Lower leg skin (tissue), 4 donors: ENCODE measurements at regions not wholly inside any gene's neighbourhood (a gene's known extent, or its start where the extent isn't known, plus 50 kb on each side); places are given as distances from the start of the nearest gene placed in this dataset.
"Not testable (repeated sequence)": the region's sequence is repeated elsewhere in the genome, so short reads cannot be mapped to it uniquely, and the experiment has no call there.

Experiments
- DNase-seq, 2 donors: peaks; one replicate each; pipeline ENCODE4 v3.0.0-alpha.2; 2019; ENCODE audit warnings: low spot score in 2 of 2
- H3K4me3 ChIP-seq: fragments of 200-600 bp; sonication (generic); 2 replicates; pipeline ENCODE4 v1.5.1; 2017; ENCODE audit warnings: mild to moderate bottlenecking, low read depth; ENCODE audit not compliant: poor library complexity, severe bottlenecking
- POLR2A ChIP-seq, 2 donors: fragments of 450-650 bp; IDR thresholded peaks; one replicate each; pipeline ENCODE4 v1.6.1; 2016 to 2017; ENCODE audit warnings: antibody characterized with exemption in 2 of 2, mild to moderate bottlenecking in 1 of 2, moderate library complexity in 1 of 2
- WGBS, 2 donors: methylation state at CpG; one replicate each; pipeline ENCODE4 v1.1.5; 2018; 5-methylcytosine and 5-hydroxymethylcytosine counted together
- intact Hi-C: fragments of 100-400 bp; cut with DNase I; formaldehyde crosslinking; loops from one replicate; pipeline ENCODE4 v1.15.0; 2023; ENCODE audit warnings: low total_unique reads
- TF ChIP-seq, protein P1 (sequence below), 3 donors: fragments of 450-650 bp; IDR thresholded peaks; one replicate each; pipeline ENCODE4 v1.5.1; 2016; ENCODE audit warnings: antibody characterized with exemption in 3 of 3, mild to moderate bottlenecking in 3 of 3, moderate library complexity in 2 of 3

DNA sequence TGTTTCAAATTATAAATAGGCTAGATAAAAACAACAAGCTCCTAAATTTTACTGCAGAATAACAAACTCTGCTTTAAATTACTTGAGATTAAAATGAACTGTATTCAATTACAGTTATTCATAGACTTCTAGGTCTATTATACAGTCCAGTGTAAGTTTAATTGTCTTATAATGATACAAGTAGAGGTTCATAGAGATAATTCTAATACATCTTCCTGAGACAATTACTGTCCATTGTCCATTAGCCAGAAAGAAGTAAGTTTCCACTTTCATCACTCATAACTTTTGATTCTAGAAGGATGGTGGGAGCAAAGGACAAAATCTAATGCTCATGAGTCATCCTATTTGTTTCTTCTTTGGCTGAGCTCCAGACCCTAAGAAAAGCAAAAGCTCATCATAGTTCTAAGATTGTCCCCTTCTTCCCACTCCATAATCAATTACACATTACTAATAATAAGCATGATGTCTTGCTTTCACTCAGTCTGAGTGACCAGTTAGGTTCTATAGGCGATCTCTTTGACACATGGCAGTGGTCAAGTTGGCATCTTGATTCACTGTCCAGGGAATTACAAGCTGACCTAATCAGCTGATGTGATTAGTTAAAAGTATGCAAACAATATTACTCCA lies 502.5 kb upstream of the IZUMO3 start:
- WGBS, 2 donors = 79 to 87% methylated on average over 1 of the region's 1 CpG
- TF ChIP-seq, protein P1, sequence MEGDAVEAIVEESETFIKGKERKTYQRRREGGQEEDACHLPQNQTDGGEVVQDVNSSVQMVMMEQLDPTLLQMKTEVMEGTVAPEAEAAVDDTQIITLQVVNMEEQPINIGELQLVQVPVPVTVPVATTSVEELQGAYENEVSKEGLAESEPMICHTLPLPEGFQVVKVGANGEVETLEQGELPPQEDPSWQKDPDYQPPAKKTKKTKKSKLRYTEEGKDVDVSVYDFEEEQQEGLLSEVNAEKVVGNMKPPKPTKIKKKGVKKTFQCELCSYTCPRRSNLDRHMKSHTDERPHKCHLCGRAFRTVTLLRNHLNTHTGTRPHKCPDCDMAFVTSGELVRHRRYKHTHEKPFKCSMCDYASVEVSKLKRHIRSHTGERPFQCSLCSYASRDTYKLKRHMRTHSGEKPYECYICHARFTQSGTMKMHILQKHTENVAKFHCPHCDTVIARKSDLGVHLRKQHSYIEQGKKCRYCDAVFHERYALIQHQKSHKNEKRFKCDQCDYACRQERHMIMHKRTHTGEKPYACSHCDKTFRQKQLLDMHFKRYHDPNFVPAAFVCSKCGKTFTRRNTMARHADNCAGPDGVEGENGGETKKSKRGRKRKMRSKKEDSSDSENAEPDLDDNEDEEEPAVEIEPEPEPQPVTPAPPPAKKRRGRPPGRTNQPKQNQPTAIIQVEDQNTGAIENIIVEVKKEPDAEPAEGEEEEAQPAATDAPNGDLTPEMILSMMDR (IDR thresholded peaks at IDR 0.05) = no peak
- TF ChIP-seq POLR2A (IDR thresholded peaks at IDR 0.05) = no peak
- intact Hi-C loops = no loop called here
- no peak for DNase-seq
- no peak overlapping the region for H3K4me3 ChIP-seq

DNA sequence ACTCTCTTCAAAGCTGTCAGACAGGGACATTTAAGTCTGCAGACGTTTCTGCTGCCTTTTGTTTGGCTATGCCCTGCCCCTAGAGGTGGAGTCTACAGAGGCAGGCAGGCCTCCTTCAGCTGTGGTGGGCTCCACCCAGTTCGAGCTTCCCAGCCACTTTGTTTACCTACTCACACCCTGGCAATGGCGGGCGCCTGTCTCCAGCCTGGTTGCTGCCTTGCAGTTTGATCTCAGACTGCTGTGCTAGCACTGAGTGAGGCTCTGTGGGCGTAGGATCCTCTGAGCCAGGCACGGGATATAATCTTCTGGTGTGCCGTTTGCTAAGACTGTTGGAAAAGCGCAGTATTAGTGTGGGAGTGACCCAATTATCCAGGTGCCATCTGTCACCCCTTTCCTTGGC lies 499.8 kb upstream of the IZUMO3 start:
- WGBS, 2 donors = 78 to 82% methylated on average over 8 of the region's 8 CpGs
- H3K4me3 ChIP-seq, DNase-seq, intact Hi-C loops: not testable (repeated sequence)

DNA sequence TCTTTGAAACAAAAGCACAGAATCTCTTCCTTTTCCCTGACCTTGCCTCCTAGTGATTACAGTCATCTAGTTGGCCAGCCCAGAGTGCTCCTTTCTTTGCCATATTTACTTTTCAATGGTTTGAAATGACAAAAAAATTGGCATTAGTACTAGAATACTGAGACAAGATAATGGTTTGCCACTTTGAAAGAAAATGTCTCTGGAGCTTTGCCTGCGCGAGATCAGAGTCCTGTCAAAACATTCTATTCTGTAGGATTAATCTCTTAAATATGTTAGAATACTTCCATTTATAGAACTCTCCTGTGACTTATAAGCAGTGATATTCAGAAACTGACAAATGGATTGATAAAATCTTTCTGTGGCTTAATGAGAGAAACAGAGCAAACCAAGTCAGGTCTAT lies 484.0 kb upstream of the IZUMO3 start:
- TF ChIP-seq, protein P1 (IDR thresholded peaks at IDR 0.05) = no peak
- TF ChIP-seq POLR2A (IDR thresholded peaks at IDR 0.05) = no peak
- intact Hi-C loops = no loop called here
- 71% methylated on average over 2 of the region's 2 CpGs for WGBS, 2 donors
- DNase-seq = no peak
- no peak overlapping the region for H3K4me3 ChIP-seq

DNA sequence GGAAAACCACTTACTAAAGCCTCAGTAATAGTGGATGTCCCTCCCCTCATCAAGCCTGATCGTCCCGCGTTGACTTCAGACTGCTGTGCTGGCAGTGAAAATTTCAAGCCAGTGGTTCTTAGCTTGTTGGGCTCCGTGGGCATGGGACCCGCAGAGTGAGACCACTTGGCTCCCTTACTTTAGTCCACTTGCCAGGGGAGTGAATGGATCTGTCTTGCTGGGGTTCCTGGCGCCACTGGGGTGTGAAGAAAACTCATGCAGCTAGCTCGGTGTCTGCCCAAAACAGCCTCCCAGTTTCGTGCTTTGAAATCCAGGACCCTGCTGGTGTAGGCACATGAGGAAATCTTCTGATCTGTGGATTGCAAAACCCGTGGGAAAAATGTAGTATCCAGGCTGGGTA lies 480.0 kb upstream of the IZUMO3 start:
- intact Hi-C loops = no loop called here
- no peak overlapping the region for H3K4me3 ChIP-seq
- WGBS, 2 donors = 87 to 93% methylated on average over 9 of the region's 9 CpGs
- TF ChIP-seq POLR2A (IDR thresholded peaks at IDR 0.05) = no peak
- TF ChIP-seq, protein P1 (IDR thresholded peaks at IDR 0.05) = no peak
- no peak for DNase-seq

DNA sequence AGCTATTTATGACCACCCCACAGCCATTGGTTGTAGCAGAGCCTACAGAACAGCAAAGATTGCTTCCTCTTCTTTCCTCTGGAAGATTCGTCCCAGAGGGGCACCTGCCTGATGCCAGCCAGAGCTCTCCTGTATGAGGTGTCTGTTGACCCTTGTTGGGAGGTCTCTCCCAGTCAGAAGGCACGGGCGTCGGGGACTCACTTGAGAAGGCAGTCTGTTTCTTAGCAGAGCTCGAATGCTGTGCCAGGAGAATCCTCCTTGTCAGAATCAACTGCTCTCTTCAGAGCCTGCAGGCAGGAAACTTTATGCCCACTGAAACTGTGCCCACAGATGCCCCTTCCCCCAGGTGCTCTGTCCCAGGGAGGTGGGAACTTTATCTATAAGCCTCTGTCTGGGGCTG lies 479.5 kb upstream of the IZUMO3 start:
- intact Hi-C loops = no loop called here
- TF ChIP-seq POLR2A (IDR thresholded peaks at IDR 0.05) = no peak
- TF ChIP-seq, protein P1 (IDR thresholded peaks at IDR 0.05) = no peak
- 77 to 87% methylated on average over 5 of the region's 5 CpGs for WGBS, 2 donors
- H3K4me3 ChIP-seq = no peak overlapping the region
- DNase-seq = no peak

DNA sequence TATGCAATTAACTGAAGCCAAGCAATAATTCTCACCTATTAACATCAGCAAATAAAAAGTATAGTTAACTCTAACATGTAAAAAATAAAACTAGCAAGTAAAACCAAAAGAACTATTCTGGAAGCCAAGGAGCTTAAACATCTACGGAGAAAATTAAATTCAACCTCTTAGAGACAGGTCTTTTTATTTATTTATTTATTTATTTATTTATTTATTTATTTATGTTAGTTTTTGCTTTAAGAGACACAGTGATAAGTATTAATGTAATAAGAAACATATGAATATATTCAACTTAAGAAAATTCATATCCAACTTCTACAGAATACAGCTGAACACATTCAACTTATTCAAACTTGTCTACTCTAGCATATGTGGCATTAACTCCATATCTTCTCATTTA lies 472.1 kb upstream of the IZUMO3 start:
- DNase-seq = no peak
- 85 to 97% methylated on average over 1 of the region's 1 CpG for WGBS, 2 donors
- TF ChIP-seq POLR2A (IDR thresholded peaks at IDR 0.05) = no peak
- TF ChIP-seq, protein P1 (IDR thresholded peaks at IDR 0.05) = no peak
- intact Hi-C loops = no loop called here
- no peak overlapping the region for H3K4me3 ChIP-seq
